ENCODE measurements at regions not wholly inside any gene's neighbourhood (a gene's known extent, or its start where the extent isn't known, plus 50 kb on each side); places are given as distances from the start of the nearest gene placed in this dataset.

DNA sequence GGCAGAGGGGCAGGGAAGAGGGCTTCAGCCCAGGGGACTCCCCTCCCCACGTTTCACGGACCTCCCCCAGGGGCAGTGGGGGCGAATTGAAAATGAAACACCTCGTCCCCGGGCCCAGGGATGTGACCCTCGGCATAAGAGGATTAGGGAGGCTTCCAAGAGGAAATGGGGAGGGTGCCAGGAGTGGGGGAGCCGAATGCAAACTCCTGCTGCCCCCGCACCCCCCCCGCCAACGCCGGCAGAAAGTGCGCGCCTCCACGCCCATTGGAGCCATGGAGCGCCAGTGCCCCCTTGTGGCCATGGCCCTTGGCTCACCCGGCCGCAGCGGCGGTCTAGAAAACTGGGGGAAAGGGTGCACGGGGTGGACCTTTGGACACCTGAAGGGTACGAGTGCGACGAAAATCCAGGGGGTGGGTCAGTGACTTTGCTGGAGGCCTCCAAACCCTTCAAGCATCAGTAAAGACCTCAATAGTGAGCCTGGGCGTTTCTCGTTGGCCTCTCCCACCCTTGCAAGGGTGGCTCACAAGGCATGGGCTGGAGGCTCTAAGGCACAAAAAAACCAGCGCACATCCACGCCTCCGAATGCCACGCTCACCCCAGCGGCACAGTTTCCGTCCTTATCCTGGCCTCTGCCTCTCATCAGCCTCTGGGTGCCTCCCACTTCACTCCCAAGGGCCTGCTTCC, 120.8 kb upstream of the PJA1 start:
- TF ChIP-seq, protein P1, sequence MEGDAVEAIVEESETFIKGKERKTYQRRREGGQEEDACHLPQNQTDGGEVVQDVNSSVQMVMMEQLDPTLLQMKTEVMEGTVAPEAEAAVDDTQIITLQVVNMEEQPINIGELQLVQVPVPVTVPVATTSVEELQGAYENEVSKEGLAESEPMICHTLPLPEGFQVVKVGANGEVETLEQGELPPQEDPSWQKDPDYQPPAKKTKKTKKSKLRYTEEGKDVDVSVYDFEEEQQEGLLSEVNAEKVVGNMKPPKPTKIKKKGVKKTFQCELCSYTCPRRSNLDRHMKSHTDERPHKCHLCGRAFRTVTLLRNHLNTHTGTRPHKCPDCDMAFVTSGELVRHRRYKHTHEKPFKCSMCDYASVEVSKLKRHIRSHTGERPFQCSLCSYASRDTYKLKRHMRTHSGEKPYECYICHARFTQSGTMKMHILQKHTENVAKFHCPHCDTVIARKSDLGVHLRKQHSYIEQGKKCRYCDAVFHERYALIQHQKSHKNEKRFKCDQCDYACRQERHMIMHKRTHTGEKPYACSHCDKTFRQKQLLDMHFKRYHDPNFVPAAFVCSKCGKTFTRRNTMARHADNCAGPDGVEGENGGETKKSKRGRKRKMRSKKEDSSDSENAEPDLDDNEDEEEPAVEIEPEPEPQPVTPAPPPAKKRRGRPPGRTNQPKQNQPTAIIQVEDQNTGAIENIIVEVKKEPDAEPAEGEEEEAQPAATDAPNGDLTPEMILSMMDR (IDR thresholded peaks at IDR 0.05), result peak; percentile 81 to 88 (median 88)
- TF ChIP-seq POLR2AphosphoS5 (IDR thresholded peaks at IDR 0.05), result no peak

All from esophagus muscularis mucosa (tissue), 3 donors.